Liver (tissue), 3 donors: ENCODE measurements at regions not wholly inside any gene's neighbourhood (a gene's known extent, or its start where the extent isn't known, plus 50 kb on each side); places are given as distances from the start of the nearest gene placed in this dataset.

Experiments used
- EGR1 ChIP-seq, 2 donors: IDR thresholded peaks; 2 replicates each; pipeline ENCODE4 v1.6.1; 2016 to 2018; ENCODE audit warnings: antibody characterized with exemption in 2 of 2, low read depth in 2 of 2
- FOXA1 ChIP-seq: IDR thresholded peaks from 2 replicates; pipeline ENCODE4 v1.6.1; 2016; ENCODE audit warnings: antibody characterized with exemption
- FOXA2 ChIP-seq: IDR thresholded peaks from 2 replicates; pipeline ENCODE4 v1.6.1; 2016; ENCODE audit warnings: antibody characterized with exemption
- GABPA ChIP-seq, 2 donors: IDR thresholded peaks in 1 of 2; conservative IDR thresholded peaks in 1 of 2; 2 replicates each; pipeline ENCODE4 v1.6.1; 2016; ENCODE audit warnings: antibody characterized with exemption in 2 of 2, mild to moderate bottlenecking in 1 of 2, moderate library complexity in 1 of 2
- HNF4G ChIP-seq: IDR thresholded peaks from 2 replicates; pipeline ENCODE4 v1.6.1; 2016; ENCODE audit warnings: antibody characterized with exemption
- JUND ChIP-seq, 2 donors: IDR thresholded peaks; 2 replicates each; pipeline ENCODE4 v1.6.1; 2016; ENCODE audit warnings: antibody characterized with exemption in 2 of 2
- RAD21 ChIP-seq, 2 donors: IDR thresholded peaks; 2 replicates each; pipeline ENCODE4 v1.6.1; 2016; ENCODE audit warnings: antibody characterized with exemption in 2 of 2, mild to moderate bottlenecking in 2 of 2
- SP1 ChIP-seq: IDR thresholded peaks from 2 replicates; pipeline ENCODE4 v1.6.1; 2018; ENCODE audit warnings: antibody characterized with exemption, mild to moderate bottlenecking
- TAF1 ChIP-seq: conservative IDR thresholded peaks from 2 replicates; pipeline ENCODE4 v1.6.1; 2016; ENCODE audit warnings: antibody characterized with exemption, mild to moderate bottlenecking
- YY1 ChIP-seq: IDR thresholded peaks from 2 replicates; pipeline ENCODE4 v1.6.1; 2016; ENCODE audit warnings: antibody characterized with exemption, mild to moderate bottlenecking
- TF ChIP-seq, protein P1 (sequence below): IDR thresholded peaks from 2 replicates; pipeline ENCODE4 v1.6.1; 2016; ENCODE audit warnings: antibody characterized with exemption
- TF ChIP-seq, protein P2 (sequence below): fragments of 150-350 bp; IDR thresholded peaks from 2 replicates; pipeline ENCODE4 v1.5.1; 2017; ENCODE audit warnings: improper control_type of control experiment, low read depth, low read length; ENCODE audit not compliant: missing input control
- TF ChIP-seq, protein P3 (sequence below): IDR thresholded peaks from 2 replicates; pipeline ENCODE4 v1.6.1; 2016; ENCODE audit warnings: antibody characterized with exemption
- TF ChIP-seq, protein P4 (sequence below): IDR thresholded peaks from 2 replicates; pipeline ENCODE4 v1.6.1; 2016; ENCODE audit warnings: antibody characterized with exemption, mild to moderate bottlenecking
- donor health status: healthy.
- donor health status: healthy.

DNA sequence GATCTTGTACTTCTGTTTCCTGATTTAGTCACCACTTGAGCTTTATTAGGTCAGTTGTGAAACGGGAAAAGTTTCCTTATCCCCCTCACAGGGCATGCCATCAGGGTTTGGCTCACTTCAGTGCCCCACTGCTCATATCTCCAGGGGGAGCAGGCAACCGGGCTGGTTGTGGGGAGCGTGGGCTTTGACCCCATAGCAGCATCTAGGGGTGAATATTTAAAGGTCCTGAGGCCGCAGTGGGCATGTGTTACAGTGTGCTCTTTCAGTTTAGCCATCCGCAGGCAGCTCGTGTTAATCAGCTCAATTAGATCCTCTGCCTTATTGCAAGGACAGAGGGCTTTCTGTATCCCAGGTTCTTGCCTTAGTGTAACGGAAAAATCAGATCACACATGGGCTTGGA, 71.9 kb downstream of the MRPL46 start:
- TF ChIP-seq, protein P1, sequence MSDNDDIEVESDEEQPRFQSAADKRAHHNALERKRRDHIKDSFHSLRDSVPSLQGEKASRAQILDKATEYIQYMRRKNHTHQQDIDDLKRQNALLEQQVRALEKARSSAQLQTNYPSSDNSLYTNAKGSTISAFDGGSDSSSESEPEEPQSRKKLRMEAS: no peak
- TF ChIP-seq, protein P2, sequence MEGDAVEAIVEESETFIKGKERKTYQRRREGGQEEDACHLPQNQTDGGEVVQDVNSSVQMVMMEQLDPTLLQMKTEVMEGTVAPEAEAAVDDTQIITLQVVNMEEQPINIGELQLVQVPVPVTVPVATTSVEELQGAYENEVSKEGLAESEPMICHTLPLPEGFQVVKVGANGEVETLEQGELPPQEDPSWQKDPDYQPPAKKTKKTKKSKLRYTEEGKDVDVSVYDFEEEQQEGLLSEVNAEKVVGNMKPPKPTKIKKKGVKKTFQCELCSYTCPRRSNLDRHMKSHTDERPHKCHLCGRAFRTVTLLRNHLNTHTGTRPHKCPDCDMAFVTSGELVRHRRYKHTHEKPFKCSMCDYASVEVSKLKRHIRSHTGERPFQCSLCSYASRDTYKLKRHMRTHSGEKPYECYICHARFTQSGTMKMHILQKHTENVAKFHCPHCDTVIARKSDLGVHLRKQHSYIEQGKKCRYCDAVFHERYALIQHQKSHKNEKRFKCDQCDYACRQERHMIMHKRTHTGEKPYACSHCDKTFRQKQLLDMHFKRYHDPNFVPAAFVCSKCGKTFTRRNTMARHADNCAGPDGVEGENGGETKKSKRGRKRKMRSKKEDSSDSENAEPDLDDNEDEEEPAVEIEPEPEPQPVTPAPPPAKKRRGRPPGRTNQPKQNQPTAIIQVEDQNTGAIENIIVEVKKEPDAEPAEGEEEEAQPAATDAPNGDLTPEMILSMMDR: no peak
- TF ChIP-seq RAD21 (IDR thresholded peaks at IDR 0.05): no peak
- no peak for TF ChIP-seq YY1
- TF ChIP-seq GABPA (IDR thresholded peaks at IDR 0.05 in 1 of 2, conservative IDR thresholded peaks at IDR 0.05 in 1 of 2): no peak
- no peak for TF ChIP-seq SP1
- TF ChIP-seq, protein P3, sequence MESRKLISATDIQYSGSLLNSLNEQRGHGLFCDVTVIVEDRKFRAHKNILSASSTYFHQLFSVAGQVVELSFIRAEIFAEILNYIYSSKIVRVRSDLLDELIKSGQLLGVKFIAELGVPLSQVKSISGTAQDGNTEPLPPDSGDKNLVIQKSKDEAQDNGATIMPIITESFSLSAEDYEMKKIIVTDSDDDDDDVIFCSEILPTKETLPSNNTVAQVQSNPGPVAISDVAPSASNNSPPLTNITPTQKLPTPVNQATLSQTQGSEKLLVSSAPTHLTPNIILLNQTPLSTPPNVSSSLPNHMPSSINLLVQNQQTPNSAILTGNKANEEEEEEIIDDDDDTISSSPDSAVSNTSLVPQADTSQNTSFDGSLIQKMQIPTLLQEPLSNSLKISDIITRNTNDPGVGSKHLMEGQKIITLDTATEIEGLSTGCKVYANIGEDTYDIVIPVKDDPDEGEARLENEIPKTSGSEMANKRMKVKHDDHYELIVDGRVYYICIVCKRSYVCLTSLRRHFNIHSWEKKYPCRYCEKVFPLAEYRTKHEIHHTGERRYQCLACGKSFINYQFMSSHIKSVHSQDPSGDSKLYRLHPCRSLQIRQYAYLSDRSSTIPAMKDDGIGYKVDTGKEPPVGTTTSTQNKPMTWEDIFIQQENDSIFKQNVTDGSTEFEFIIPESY: no peak
- TF ChIP-seq TAF1: no peak
- TF ChIP-seq HNF4G: no peak
- TF ChIP-seq FOXA1: no peak
- no peak for TF ChIP-seq FOXA2
- TF ChIP-seq EGR1 (IDR thresholded peaks at IDR 0.05; ENCODE audit: low read depth in 2 of 2): no peak
- TF ChIP-seq, protein P4, sequence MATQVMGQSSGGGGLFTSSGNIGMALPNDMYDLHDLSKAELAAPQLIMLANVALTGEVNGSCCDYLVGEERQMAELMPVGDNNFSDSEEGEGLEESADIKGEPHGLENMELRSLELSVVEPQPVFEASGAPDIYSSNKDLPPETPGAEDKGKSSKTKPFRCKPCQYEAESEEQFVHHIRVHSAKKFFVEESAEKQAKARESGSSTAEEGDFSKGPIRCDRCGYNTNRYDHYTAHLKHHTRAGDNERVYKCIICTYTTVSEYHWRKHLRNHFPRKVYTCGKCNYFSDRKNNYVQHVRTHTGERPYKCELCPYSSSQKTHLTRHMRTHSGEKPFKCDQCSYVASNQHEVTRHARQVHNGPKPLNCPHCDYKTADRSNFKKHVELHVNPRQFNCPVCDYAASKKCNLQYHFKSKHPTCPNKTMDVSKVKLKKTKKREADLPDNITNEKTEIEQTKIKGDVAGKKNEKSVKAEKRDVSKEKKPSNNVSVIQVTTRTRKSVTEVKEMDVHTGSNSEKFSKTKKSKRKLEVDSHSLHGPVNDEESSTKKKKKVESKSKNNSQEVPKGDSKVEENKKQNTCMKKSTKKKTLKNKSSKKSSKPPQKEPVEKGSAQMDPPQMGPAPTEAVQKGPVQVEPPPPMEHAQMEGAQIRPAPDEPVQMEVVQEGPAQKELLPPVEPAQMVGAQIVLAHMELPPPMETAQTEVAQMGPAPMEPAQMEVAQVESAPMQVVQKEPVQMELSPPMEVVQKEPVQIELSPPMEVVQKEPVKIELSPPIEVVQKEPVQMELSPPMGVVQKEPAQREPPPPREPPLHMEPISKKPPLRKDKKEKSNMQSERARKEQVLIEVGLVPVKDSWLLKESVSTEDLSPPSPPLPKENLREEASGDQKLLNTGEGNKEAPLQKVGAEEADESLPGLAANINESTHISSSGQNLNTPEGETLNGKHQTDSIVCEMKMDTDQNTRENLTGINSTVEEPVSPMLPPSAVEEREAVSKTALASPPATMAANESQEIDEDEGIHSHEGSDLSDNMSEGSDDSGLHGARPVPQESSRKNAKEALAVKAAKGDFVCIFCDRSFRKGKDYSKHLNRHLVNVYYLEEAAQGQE: no peak
- TF ChIP-seq JUND (IDR thresholded peaks at IDR 0.05): no peak
